ENCODE measurements at regions not wholly inside any gene's neighbourhood (a gene's known extent, or its start where the extent isn't known, plus 50 kb on each side); places are given as distances from the start of the nearest gene placed in this dataset.

GRCh38 chr2:129314120-129314519 lies 665.3 kb upstream of the RAB6C start:
- no peak for DNase-seq

GRCh38 chr2:129318581-129319421 lies 660.7 kb upstream of the RAB6C start:
- no peak for DNase-seq

GRCh38 chr2:129319422-129319717 lies 660.1 kb upstream of the RAB6C start:
- no peak for DNase-seq

GRCh38 chr2:129320288-129320687 lies 659.2 kb upstream of the RAB6C start:
- no peak for DNase-seq

GRCh38 chr2:129324349-129324748 lies 655.1 kb upstream of the RAB6C start:
- DNase-seq, result no peak

GRCh38 chr2:129325151-129325550 lies 654.3 kb upstream of the RAB6C start:
- no peak for DNase-seq

GRCh38 chr2:129329574-129329973 lies 649.9 kb upstream of the RAB6C start:
- no peak for DNase-seq

GRCh38 chr2:129330504-129330903 lies 649.0 kb upstream of the RAB6C start:
- no peak for DNase-seq

GRCh38 chr2:129331638-129332037 lies 647.8 kb upstream of the RAB6C start:
- no peak for DNase-seq

- no peak for DNase-seq
Observed at GRCh38 chr2:129334128-129334527, 645.3 kb upstream of the RAB6C start.

- DNase-seq, result no peak
Observed at GRCh38 chr2:129334696-129335410, 644.6 kb upstream of the RAB6C start.

GRCh38 chr2:129336276-129336675 lies 643.2 kb upstream of the RAB6C start:
- no peak for DNase-seq

GRCh38 chr2:129337076-129337475 lies 642.4 kb upstream of the RAB6C start:
- no peak for DNase-seq

GRCh38 chr2:129345540-129345939 lies 633.9 kb upstream of the RAB6C start:
- no peak for DNase-seq

GRCh38 chr2:129347486-129348217 lies 631.8 kb upstream of the RAB6C start:
- no peak for DNase-seq

- no peak for DNase-seq
Observed at GRCh38 chr2:129354631-129355030, 624.8 kb upstream of the RAB6C start.

GRCh38 chr2:129361688-129362087 lies 617.8 kb upstream of the RAB6C start:
- DNase-seq, result no peak

- DNase-seq, result no peak
Observed at GRCh38 chr2:129366263-129366662, 613.2 kb upstream of the RAB6C start.

GRCh38 chr2:129367107-129367506 lies 612.4 kb upstream of the RAB6C start:
- no peak for DNase-seq

- DNase-seq, result no peak
Observed at GRCh38 chr2:129369437-129369836, 610.0 kb upstream of the RAB6C start.

GRCh38 chr2:129374452-129374851 lies 605.0 kb upstream of the RAB6C start:
- DNase-seq, result no peak

GRCh38 chr2:129375632-129376425 lies 603.6 kb upstream of the RAB6C start:
- no peak for DNase-seq

Measured in activated gamma-delta T cell treated with Interleukin-2 at 50 U/mL for 16 hours (primary cell).